SK-N-SH treated with all-trans-retinoic acid at 6 μM for 48 hours (cell line): ENCODE measurements at regions not wholly inside any gene's neighbourhood (a gene's known extent, or its start where the extent isn't known, plus 50 kb on each side); places are given as distances from the start of the nearest gene placed in this dataset.

Experiments used
- ATAC-seq: fragments of 200-7000 bp; cut with Tn5 transposase; 3 replicates; pipeline ENCODE4 v1.9.1; 2020; ENCODE audit warnings: mild to moderate bottlenecking, moderate library complexity
- ARNTL ChIP-seq: fragments of 450-650 bp; formaldehyde crosslinking; IDR thresholded peaks from 2 replicates; pipeline ENCODE4 v1.5.0; 2020; ENCODE audit warnings: low read depth, mild to moderate bottlenecking, moderate library complexity, borderline replicate concordance
- BACH2 ChIP-seq: fragments of 250-450 bp; sonication (Bioruptor Pico); IDR thresholded peaks from 2 replicates; pipeline ENCODE4 v1.9.0; 2021; ENCODE audit warnings: mild to moderate bottlenecking, borderline replicate concordance
- CSRNP3 ChIP-seq: fragments of 250-450 bp; sonication (Bioruptor Pico); IDR thresholded peaks from 2 replicates; pipeline ENCODE4 v1.5.1; 2021; ENCODE audit warnings: mild to moderate bottlenecking, moderate library complexity
- GLIS3 ChIP-seq: fragments of 250-450 bp; sonication (Bioruptor Pico); IDR thresholded peaks from 2 replicates; pipeline ENCODE4 v1.5.0; 2020; ENCODE audit warnings: mild to moderate bottlenecking, moderate library complexity
- ISL1 ChIP-seq: fragments of 250-450 bp; sonication (Bioruptor Pico); IDR thresholded peaks from 2 replicates; pipeline ENCODE4 v2.1.2; 2022; ENCODE audit warnings: mild to moderate bottlenecking, moderate library complexity
- PATZ1 ChIP-seq: fragments of 250-450 bp; sonication (Bioruptor Pico); IDR thresholded peaks from 2 replicates; pipeline ENCODE4 v1.8.0; 2020; ENCODE audit warnings: mild to moderate bottlenecking, moderate library complexity, borderline replicate concordance
- POU6F1 ChIP-seq: fragments of 250-450 bp; sonication (Bioruptor Pico); IDR thresholded peaks from 2 replicates; pipeline ENCODE4 v1.8.0; 2021; ENCODE audit warnings: low read depth, mild to moderate bottlenecking, moderate library complexity, borderline replicate concordance
- PPARA ChIP-seq: fragments of 250-450 bp; sonication (Bioruptor Pico); IDR thresholded peaks from 2 replicates; pipeline ENCODE4 v1.5.0; 2020; ENCODE audit warnings: mild to moderate bottlenecking, borderline replicate concordance
- TCF4 ChIP-seq: fragments of 250-450 bp; sonication (Bioruptor Pico); IDR thresholded peaks from 2 replicates; pipeline ENCODE4 v1.8.0; 2021; ENCODE audit warnings: mild to moderate bottlenecking, moderate library complexity, borderline replicate concordance
- TOX ChIP-seq: fragments of 250-450 bp; sonication (Bioruptor Pico); IDR thresholded peaks from 2 replicates; pipeline ENCODE4 v1.8.0; 2021; ENCODE audit warnings: mild to moderate bottlenecking, moderate library complexity, borderline replicate concordance
- TSHZ2 ChIP-seq: fragments of 250-450 bp; sonication (Bioruptor Pico); IDR thresholded peaks from 2 replicates; pipeline ENCODE4 v1.5.0; 2020; ENCODE audit warnings: mild to moderate bottlenecking, moderate library complexity
- ZC3H10 ChIP-seq: fragments of 250-450 bp; sonication (Bioruptor Pico); IDR thresholded peaks from 2 replicates; pipeline ENCODE4 v1.5.1; 2021; ENCODE audit warnings: mild to moderate bottlenecking, moderate library complexity
- ZFP3 ChIP-seq: fragments of 250-450 bp; sonication (Bioruptor Pico); IDR thresholded peaks from 2 replicates; pipeline ENCODE4 v1.5.0; 2020; ENCODE audit warnings: mild to moderate bottlenecking, moderate library complexity
- ZNF565 ChIP-seq: fragments of 450-650 bp; formaldehyde crosslinking; conservative IDR thresholded peaks from 2 replicates; pipeline ENCODE4 v1.5.0; 2020; ENCODE audit warnings: low read depth, mild to moderate bottlenecking, moderate library complexity
- ZNF70 ChIP-seq: fragments of 450-650 bp; formaldehyde crosslinking; IDR thresholded peaks from 2 replicates; pipeline ENCODE4 v1.5.0; 2020; ENCODE audit warnings: mild to moderate bottlenecking, moderate library complexity
- ZNF8 ChIP-seq: fragments of 450-650 bp; formaldehyde crosslinking; IDR thresholded peaks from 2 replicates; pipeline ENCODE4 v1.5.0; 2020; ENCODE audit warnings: mild to moderate bottlenecking, moderate library complexity

GRCh38 chr18:25880441-25880840, 210.0 kb downstream of the SS18 start:
- ATAC-seq: no peak
- no peak for TF ChIP-seq TCF4 (CRISPR knock-in tag)
- TF ChIP-seq ZFP3 (CRISPR knock-in tag): no peak
- TF ChIP-seq ARNTL (CRISPR knock-in tag): no peak
- TF ChIP-seq ZNF8: no peak
- TF ChIP-seq, all 23 proteins: peak for 0

GRCh38 chr18:25876330-25876948, 214.0 kb downstream of the SS18 start:
- ATAC-seq: no peak
- TF ChIP-seq ZC3H10: no peak
- no peak for TF ChIP-seq CSRNP3 (CRISPR knock-in tag)
- no peak for TF ChIP-seq BACH2 (CRISPR knock-in tag)
- TF ChIP-seq ZNF8: no peak
- no peak for TF ChIP-seq ZFP3 (CRISPR knock-in tag)
- no peak for TF ChIP-seq TCF4 (CRISPR knock-in tag)
- no peak for TF ChIP-seq TOX (CRISPR knock-in tag)
- no peak for TF ChIP-seq ISL1 (CRISPR knock-in tag)
- no peak for TF ChIP-seq PPARA
- no peak for TF ChIP-seq GLIS3 (CRISPR knock-in tag)
- TF ChIP-seq POU6F1: no peak
- no peak for TF ChIP-seq ARNTL (CRISPR knock-in tag)
- TF ChIP-seq ZNF70: no peak
- TF ChIP-seq, all 23 proteins: peak for 0

GRCh38 chr18:25875551-25876240, 214.7 kb downstream of the SS18 start:
- no peak for ATAC-seq
- TF ChIP-seq PATZ1 (CRISPR knock-in tag) (no peak), ZFP3 (CRISPR knock-in tag) (no peak), TSHZ2 (CRISPR knock-in tag) (no peak), POU6F1 (no peak), TOX (CRISPR knock-in tag) (no peak), ZNF565 (CRISPR knock-in tag) (no peak), CSRNP3 (CRISPR knock-in tag) (no peak)
